ENCODE measurements at regions not wholly inside any gene's neighbourhood (a gene's known extent, or its start where the extent isn't known, plus 50 kb on each side); places are given as distances from the start of the nearest gene placed in this dataset.

DNA sequence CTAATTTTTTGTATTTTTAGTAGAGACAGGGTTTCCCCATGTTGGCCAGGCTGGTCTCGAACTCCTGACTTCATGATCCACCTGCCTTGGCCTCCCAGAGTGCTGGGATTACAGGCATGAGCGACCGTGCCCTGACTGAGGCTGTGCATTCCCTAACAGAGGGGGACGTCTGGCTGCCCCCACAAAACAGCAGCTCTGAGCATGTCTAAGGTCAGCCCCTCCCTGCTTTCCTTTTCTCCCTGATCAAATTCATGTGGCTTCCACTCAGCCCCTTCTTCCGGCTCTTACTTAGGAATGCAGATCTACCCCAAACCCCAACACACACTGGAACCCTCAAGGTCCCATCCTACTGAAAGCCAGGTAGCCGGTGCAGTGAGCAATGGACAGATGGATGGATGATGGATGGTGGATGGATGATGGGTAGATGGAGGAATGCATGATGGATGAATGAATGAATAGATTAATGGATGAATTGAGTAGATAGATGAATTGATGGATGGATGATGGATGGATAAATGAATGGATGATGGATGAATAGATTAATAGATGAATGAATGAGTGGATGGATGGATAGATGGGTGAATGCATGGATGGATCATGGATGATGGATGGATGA is 91.5 kb upstream of the BHLHE23 start:
- FAIRE-seq = no peak
- H3K4me1 ChIP-seq = 0 out of 3 replicates have a peak, but pooled peaks cover 4% of the 10 kb centered on the region
- no peaks in the 10 kb centered on the region for H3K9me3 ChIP-seq
- no peak for ATAC-seq
- WGBS (ENCODE audit: missing lambda C conversion rate) = 19% methylated on average over 6 of the region's 6 CpGs
- ChIA-PET POLR2A (no interaction called here), CTCF (interaction anchor here (0.5 kb wide), 1 partner anchor 379 kb away, joined by 4 read pairs; no protein-coding TSS in a partner anchor)
- DNase-seq (ENCODE audit: low read depth in 1 of 2, low spot score in 1 of 2) = no peak
- H3K4me2 ChIP-seq = no peak overlapping the region
- no peak for TF ChIP-seq HES2 (IDR thresholded peaks at IDR 0.05)
- no peak for TF ChIP-seq MYC (IDR thresholded peaks at IDR 0.05; ENCODE audit: borderline replicate concordance, low read length)
- TF ChIP-seq RAD21 (conservative IDR thresholded peaks at IDR 0.05 in 1 of 2, IDR thresholded peaks at IDR 0.05 in 1 of 2) = no peak
- TF ChIP-seq SMC3 (IDR thresholded peaks at IDR 0.05) = no peak
- no peak for TF ChIP-seq CTCF (IDR thresholded peaks at IDR 0.05)
- TF ChIP-seq ZFP36 (IDR thresholded peaks at IDR 0.05; ENCODE audit: borderline replicate concordance, partially characterized antibody) = no peak
- TF ChIP-seq RCOR1 (IDR thresholded peaks at IDR 0.05; ENCODE audit: low read depth, low read length) = no peak
- TF ChIP-seq ZC3H11A (IDR thresholded peaks at IDR 0.05) = no peak
- TF ChIP-seq EP300 (IDR thresholded peaks at IDR 0.05) = no peak
- no peak for TF ChIP-seq KDM5A (IDR thresholded peaks at IDR 0.05)
- TF ChIP-seq EHMT2 (IDR thresholded peaks at IDR 0.05; ENCODE audit: low read depth) = no peak
- TF ChIP-seq EHF (CRISPR knock-in tag; IDR thresholded peaks at IDR 0.05) = no peak
- TF ChIP-seq HOXB13 (CRISPR knock-in tag; IDR thresholded peaks at IDR 0.05; ENCODE audit: low read depth) = no peak
- no peak for TF ChIP-seq FOXS1 (CRISPR knock-in tag; IDR thresholded peaks at IDR 0.05)
- no peak for TF ChIP-seq NPAS2 (CRISPR knock-in tag; IDR thresholded peaks at IDR 0.05; ENCODE audit: borderline replicate concordance)
- H3K4me3 ChIP-seq = no peak overlapping the region
- H3K27ac ChIP-seq = no peak overlapping the region

GRCh38 chr20:63097336-63097831 is 90.6 kb upstream of the BHLHE23 start:
- no peak for DNase-seq (ENCODE audit: low read depth in 1 of 2, low spot score in 1 of 2)
- 28% methylated on average over 5 of the region's 21 CpGs for WGBS (ENCODE audit: missing lambda C conversion rate)
- Histone ChIP-seq H3K4me2 (no peak overlapping the region), H3K4me3 (no peak overlapping the region), H3K4me1 (no peaks in the 10 kb centered on the region), H3K9me3 (no peaks in the 10 kb centered on the region), H3K27ac (no peak overlapping the region)
- ChIA-PET CTCF (no interaction called here), POLR2A (no interaction called here)
- no peak for ATAC-seq
- no peak for FAIRE-seq
- TF ChIP-seq USF2 (IDR thresholded peaks at IDR 0.05) (no peak), POLR2A (IDR thresholded peaks at IDR 0.05; ENCODE audit: low read length) (no peak), ELK1 (IDR thresholded peaks at IDR 0.05; ENCODE audit: low read depth, low read length) (no peak)

GRCh38 chr20:63096681-63097335 is 90.0 kb upstream of the BHLHE23 start:
- Histone ChIP-seq H3K4me2 (no peak overlapping the region), H3K4me3 (no peak overlapping the region), H3K27ac (no peak overlapping the region), H3K4me1 (no peaks in the 10 kb centered on the region), H3K9me3 (no peaks in the 10 kb centered on the region)
- no peak; a peak in 2 of 6 replicates for ATAC-seq
- no peak for DNase-seq (ENCODE audit: low read depth in 1 of 2, low spot score in 1 of 2)
- ChIA-PET CTCF (no interaction called here), POLR2A (no interaction called here)
- WGBS (ENCODE audit: missing lambda C conversion rate) = 52% methylated on average over 8 of the region's 13 CpGs
- TF ChIP-seq HEYL (CRISPR knock-in tag; IDR thresholded peaks at IDR 0.05) (no peak), KDM5A (IDR thresholded peaks at IDR 0.05) (no peak), PBX3 (IDR thresholded peaks at IDR 0.05) (no peak), GATA3 (IDR thresholded peaks at IDR 0.05; ENCODE audit: borderline replicate concordance) (no peak), HOXB5 (CRISPR knock-in tag; IDR thresholded peaks at IDR 0.05) (no peak), HES2 (IDR thresholded peaks at IDR 0.05) (no peak), KDM1A (IDR thresholded peaks at IDR 0.05; ENCODE audit: low read depth) (no peak), HDAC2 (IDR thresholded peaks at IDR 0.05) (no peak), POLR2A (IDR thresholded peaks at IDR 0.05; ENCODE audit: low read length) (no peak), HOXA7 (CRISPR knock-in tag; IDR thresholded peaks at IDR 0.05) (no peak), EHMT2 (IDR thresholded peaks at IDR 0.05; ENCODE audit: low read depth) (no peak), RARB (CRISPR knock-in tag; IDR thresholded peaks at IDR 0.05) (no peak)
- FAIRE-seq = no peak
